ENCODE measurements at regions not wholly inside any gene's neighbourhood (a gene's known extent, or its start where the extent isn't known, plus 50 kb on each side); places are given as distances from the start of the nearest gene placed in this dataset.
A peak's percentile ranks its signal among the peaks of the same experiment; 100 is the strongest.

GRCh38 chr3:132174500-132174899 lies 139.7 kb upstream of the CPNE4 start:
- TF ChIP-seq, protein P1, sequence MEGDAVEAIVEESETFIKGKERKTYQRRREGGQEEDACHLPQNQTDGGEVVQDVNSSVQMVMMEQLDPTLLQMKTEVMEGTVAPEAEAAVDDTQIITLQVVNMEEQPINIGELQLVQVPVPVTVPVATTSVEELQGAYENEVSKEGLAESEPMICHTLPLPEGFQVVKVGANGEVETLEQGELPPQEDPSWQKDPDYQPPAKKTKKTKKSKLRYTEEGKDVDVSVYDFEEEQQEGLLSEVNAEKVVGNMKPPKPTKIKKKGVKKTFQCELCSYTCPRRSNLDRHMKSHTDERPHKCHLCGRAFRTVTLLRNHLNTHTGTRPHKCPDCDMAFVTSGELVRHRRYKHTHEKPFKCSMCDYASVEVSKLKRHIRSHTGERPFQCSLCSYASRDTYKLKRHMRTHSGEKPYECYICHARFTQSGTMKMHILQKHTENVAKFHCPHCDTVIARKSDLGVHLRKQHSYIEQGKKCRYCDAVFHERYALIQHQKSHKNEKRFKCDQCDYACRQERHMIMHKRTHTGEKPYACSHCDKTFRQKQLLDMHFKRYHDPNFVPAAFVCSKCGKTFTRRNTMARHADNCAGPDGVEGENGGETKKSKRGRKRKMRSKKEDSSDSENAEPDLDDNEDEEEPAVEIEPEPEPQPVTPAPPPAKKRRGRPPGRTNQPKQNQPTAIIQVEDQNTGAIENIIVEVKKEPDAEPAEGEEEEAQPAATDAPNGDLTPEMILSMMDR (IDR thresholded peaks at IDR 0.05; ENCODE audit: extremely low read depth, insufficient read depth, missing control alignments) = no peak
- in situ Hi-C loops (cut with MboI; ENCODE audit: low pct_unique_long_range_greater_than_20kb, low sequenced_read_pairs, unreplicated experiment) = no loop called here
- no peak for DNase-seq (ENCODE audit: low spot score)

- TF ChIP-seq, protein P1 (IDR thresholded peaks at IDR 0.05; ENCODE audit: extremely low read depth, insufficient read depth, missing control alignments) = peak; percentile 49
- DNase-seq (ENCODE audit: low spot score) = peak; percentile 23
- in situ Hi-C loops (cut with MboI; ENCODE audit: low pct_unique_long_range_greater_than_20kb, low sequenced_read_pairs, unreplicated experiment) = loop anchor here (25.0 kb wide), 1 partner anchor 1143 kb away; the partner anchor contains the start of genes ASTE1 and NEK11
These were observed 136.8 kb upstream of the ACP3 start for GRCh38 chr3:132180337-132180791.

DNA sequence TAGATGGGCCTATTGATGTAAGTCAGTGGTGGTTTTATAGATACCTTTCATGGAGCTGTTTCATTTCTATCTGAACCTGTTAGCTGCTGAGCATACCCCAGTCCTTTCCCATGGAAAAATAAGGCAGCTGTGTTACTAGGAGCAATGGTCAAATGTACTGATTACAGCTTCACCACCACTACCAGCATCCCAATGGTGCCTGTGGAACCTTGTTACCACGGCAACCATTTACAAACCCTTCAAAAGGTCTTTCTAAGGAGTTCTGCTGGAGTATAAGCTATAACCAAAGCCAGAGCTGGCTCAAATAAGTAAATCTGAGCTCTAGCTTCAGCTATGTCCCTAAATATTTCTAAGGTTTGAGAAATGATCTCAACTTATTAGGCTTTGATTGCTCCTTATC lies 133.4 kb upstream of the ACP3 start:
- TF ChIP-seq, protein P1 (IDR thresholded peaks at IDR 0.05; ENCODE audit: extremely low read depth, insufficient read depth, missing control alignments) = no peak
- no peak for DNase-seq (ENCODE audit: low spot score)
- in situ Hi-C loops (cut with MboI; ENCODE audit: low pct_unique_long_range_greater_than_20kb, low sequenced_read_pairs, unreplicated experiment) = loop anchor here (25.0 kb wide), 1 partner anchor 1147 kb away; the partner anchor contains the start of genes ASTE1 and NEK11

DNA sequence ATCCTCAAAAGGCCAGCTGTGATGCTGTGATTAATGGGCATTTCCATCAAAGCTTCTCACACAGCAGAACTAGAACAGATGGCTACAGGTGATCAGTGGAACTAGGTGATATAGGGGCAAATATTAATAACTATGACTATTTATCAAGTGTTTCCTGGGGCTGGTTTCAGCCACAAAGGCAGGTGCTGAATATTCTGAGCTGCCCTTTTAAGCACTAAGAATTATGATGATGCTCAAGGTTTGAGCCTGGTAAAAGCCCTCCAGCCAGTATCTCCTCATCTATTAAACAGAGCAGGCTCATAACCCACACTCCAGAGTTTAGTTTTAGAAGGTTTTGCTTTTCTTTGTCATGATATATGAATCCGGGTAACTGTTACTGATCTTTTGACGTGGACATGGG lies 129.5 kb upstream of the ACP3 start:
- in situ Hi-C loops (cut with MboI; ENCODE audit: low pct_unique_long_range_greater_than_20kb, low sequenced_read_pairs, unreplicated experiment) = loop anchor here (25.0 kb wide), 1 partner anchor 1150 kb away; the partner anchor contains the start of genes ASTE1 and NEK11
- TF ChIP-seq, protein P1 (IDR thresholded peaks at IDR 0.05; ENCODE audit: extremely low read depth, insufficient read depth, missing control alignments) = no peak
- DNase-seq (ENCODE audit: low spot score) = no peak

GRCh38 chr3:132189601-132190000 lies 127.6 kb upstream of the ACP3 start:
- no peak for DNase-seq (ENCODE audit: low spot score)
- in situ Hi-C loops (cut with MboI; ENCODE audit: low pct_unique_long_range_greater_than_20kb, low sequenced_read_pairs, unreplicated experiment) = loop anchor here (25.0 kb wide), 1 partner anchor 1152 kb away; the partner anchor contains the start of genes ASTE1 and NEK11
- TF ChIP-seq, protein P1 (IDR thresholded peaks at IDR 0.05; ENCODE audit: extremely low read depth, insufficient read depth, missing control alignments) = no peak

DNA sequence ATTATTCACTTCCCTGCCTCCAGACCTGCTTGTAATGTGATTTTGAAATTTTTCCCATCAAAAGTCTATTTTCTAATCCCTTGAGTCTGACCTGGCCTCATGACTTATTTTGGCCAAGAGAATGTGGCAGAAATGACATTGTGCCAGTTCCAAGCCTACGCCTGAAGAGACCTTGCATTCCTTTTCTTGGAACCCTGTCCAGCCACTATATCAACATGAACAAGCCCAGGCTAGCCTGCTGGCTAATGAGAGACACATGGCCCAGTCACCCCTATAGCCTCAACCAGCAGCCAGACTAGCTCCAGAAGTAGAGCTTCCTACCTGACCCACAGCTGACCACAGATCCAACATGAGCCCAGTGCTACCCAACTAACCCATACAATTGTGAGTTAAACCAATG lies 121.1 kb upstream of the ACP3 start:
- TF ChIP-seq, protein P1 (IDR thresholded peaks at IDR 0.05; ENCODE audit: extremely low read depth, insufficient read depth, missing control alignments) = no peak
- DNase-seq (ENCODE audit: low spot score) = no peak
- in situ Hi-C loops (cut with MboI; ENCODE audit: low pct_unique_long_range_greater_than_20kb, low sequenced_read_pairs, unreplicated experiment) = loop anchor here (25.0 kb wide), 1 partner anchor 1159 kb away; the partner anchor contains the start of genes ASTE1 and NEK11
